ENCODE measurements at regions not wholly inside any gene's neighbourhood (a gene's known extent, or its start where the extent isn't known, plus 50 kb on each side); places are given as distances from the start of the nearest gene placed in this dataset.

GRCh38 chr22:48652796-48653195 lies 1174.9 kb downstream of the BRD1 start:
- H3K18ac ChIP-seq (ENCODE audit: low read depth, low read length), result no peak overlapping the region

More at GRCh38 chr22:48652796-48653195, 1174.9 kb downstream of the BRD1 start:
- Histone ChIP-seq H3K9me3 (ENCODE audit: control insufficient read depth, insufficient read depth, low read length) (peaks cover 55% of the 10 kb centered on the region), H3K4me1 (ENCODE audit: control insufficient read depth, insufficient read depth, low read length) (no peaks in the 10 kb centered on the region), H3K23ac (ENCODE audit: low read depth, low read length) (no peak overlapping the region), H2AK5ac (ENCODE audit: low read depth, low read length) (no peak overlapping the region), H4K91ac (ENCODE audit: insufficient read depth, low read depth, low read length) (no peak overlapping the region), H3K4me3 (ENCODE audit: insufficient read depth, low read depth, low read length) (no peak overlapping the region), H4K8ac (ENCODE audit: low read depth in 2 of 2, low read length in 2 of 2) (no peak overlapping the region), H3K14ac (replicated peaks; ENCODE audit: low read depth, low read length) (no peak overlapping the region), H3K27ac (ENCODE audit: insufficient read depth, low read length) (no peak overlapping the region), H3K9me1 (ENCODE audit: insufficient read depth, low read length) (no peaks in the 10 kb centered on the region), H2BK120ac (ENCODE audit: low read depth, low read length) (no peak overlapping the region), H3K4ac (ENCODE audit: low read depth, low read length) (no peak overlapping the region), H4K20me1 (ENCODE audit: insufficient read depth, low read length) (no peaks in the 10 kb centered on the region), H2AK9ac (replicated peaks; ENCODE audit: low read depth, low read length, poor library complexity) (no peak overlapping the region), H4K5ac (ENCODE audit: low read depth, low read length) (no peak overlapping the region), H2BK5ac (ENCODE audit: low read depth, low read length, poor library complexity, severe bottlenecking) (no peak overlapping the region), H2BK15ac (ENCODE audit: low read depth, low read length) (no peak overlapping the region), H3K56ac (ENCODE audit: extremely low read depth, insufficient read depth, low read length) (no peak overlapping the region), H3K36me3 (ENCODE audit: control insufficient read depth, insufficient read depth, low read length) (no peaks in the 10 kb centered on the region), H2BK20ac (ENCODE audit: low read depth, low read length) (no peak overlapping the region), H3K27me3 (ENCODE audit: control insufficient read depth, insufficient read depth, low read length) (no peaks in the 10 kb centered on the region), H3K79me1 (ENCODE audit: low read depth in 1 of 2, low read length in 2 of 2) (no peaks in the 10 kb centered on the region), H3K4me2 (ENCODE audit: low read depth, low read length) (no peak overlapping the region), H2AFZ (replicated peaks; ENCODE audit: low read length, poor library complexity) (no peak overlapping the region), H3K9ac (ENCODE audit: low read depth, low read length) (no peak overlapping the region)
- ATAC-seq (ENCODE audit: low read depth) (no peak), DNase-seq (no peak)
- ChIA-PET POLR2A (ENCODE audit: unreplicated experiment) (no interaction called here), CTCF (no interaction called here)
- BruUV-seq (replicated peaks), result no TSS peak
- in situ Hi-C loops (cut with MboI; ENCODE audit: low sequenced_read_pairs) (no loop called here), intact Hi-C loops (cut with micrococcal nuclease) (no loop called here), dilution Hi-C loops (cut with HindIII; ENCODE audit: low sequenced_read_pairs, unreplicated experiment) (no loop called here)
- no peak for TF ChIP-seq FOS (IDR thresholded peaks at IDR 0.05; ENCODE audit: low read depth, low read length)
- TF ChIP-seq BHLHE40 (IDR thresholded peaks at IDR 0.05; ENCODE audit: low read depth, low read length), result no peak
- 52% methylated on average over 2 of the region's 16 CpGs; no CpG with 5 or more reads in 1 of the 2 experiments for WGBS, 2 experiments (ENCODE audit: extremely low coverage in 2 of 2, insufficient read length in 1 of 2)

Measured in IMR-90 (cell line).